Activated T-helper 1 cell treated with anti-CD3 and anti-CD28 coated beads, Interleukin-12 subunit alpha, Interleukin-12 subunit beta, Interleukin-2, Interleukin-4 antibody, amounts not matched to agents 30 ng/mL and 10 ng/mL and 1 ng/mL, durations not matched to agents 14 hours and 24 hours and 36 hours (primary cell): ENCODE measurements at regions not wholly inside any gene's neighbourhood (a gene's known extent, or its start where the extent isn't known, plus 50 kb on each side); places are given as distances from the start of the nearest gene placed in this dataset.
"Not testable (repeated sequence)": the region's sequence is repeated elsewhere in the genome, so short reads cannot be mapped to it uniquely, and the experiment has no call there.

Experiments used
- DNase-seq: peaks from one replicate; pipeline ENCODE4 v3.0.0; 2021; ENCODE audit warnings: low spot score
- H3K27ac Mint-ChIP-seq: one replicate; pipeline ENCODE4 v1.8.0; 2021; ENCODE audit warnings: mild to moderate bottlenecking, mixed read lengths
- H3K27me3 Mint-ChIP-seq: one replicate; pipeline ENCODE4 v1.8.0; 2022; ENCODE audit warnings: mild to moderate bottlenecking, moderate library complexity, mixed read lengths; ENCODE audit not compliant: insufficient read depth
- H3K36me3 Mint-ChIP-seq: one replicate; pipeline ENCODE4 v1.8.0; 2021; ENCODE audit warnings: low read depth, mixed read lengths
- H3K4me1 Mint-ChIP-seq: one replicate; pipeline ENCODE4 v1.8.0; 2021; ENCODE audit warnings: low read depth, mixed read lengths
- H3K4me3 Mint-ChIP-seq: one replicate; pipeline ENCODE4 v1.8.0; 2021; ENCODE audit warnings: mild to moderate bottlenecking, moderate library complexity, mixed read lengths
- H3K9me3 Mint-ChIP-seq: one replicate; pipeline ENCODE4 v1.8.0; 2021; ENCODE audit warnings: mixed read lengths
- intact Hi-C: fragments of 100-400 bp; cut with micrococcal nuclease; formaldehyde crosslinking; loops from one replicate; pipeline ENCODE4 v1.15.1; 2024

DNA sequence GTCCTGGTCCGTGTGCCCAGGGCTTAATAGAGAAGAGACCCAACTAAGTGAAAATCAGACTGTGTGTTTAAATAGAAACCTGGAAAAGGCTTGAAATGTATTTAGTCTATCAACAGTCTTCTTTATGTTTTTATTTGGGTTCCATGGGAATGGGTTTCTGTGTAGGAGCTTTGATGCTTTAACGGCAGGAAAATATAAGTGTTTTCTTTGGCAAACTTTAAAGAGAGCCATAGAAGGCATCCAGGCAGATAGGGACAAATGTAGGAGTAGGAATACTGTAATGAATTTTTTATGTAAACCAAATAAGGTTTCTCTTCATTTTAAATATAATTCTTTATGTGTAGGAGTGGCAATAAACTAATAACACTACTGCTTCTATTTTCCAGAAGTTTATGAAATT lies 989.0 kb downstream of the GATA3 start:
- Mint-ChIP-seq H3K4me3 (no peak overlapping the region), H3K27me3 (no peaks in the 10 kb centered on the region), H3K9me3 (peaks cover 5% of the 10 kb centered on the region), H3K4me1 (no peaks in the 10 kb centered on the region), H3K27ac (no peak overlapping the region), H3K36me3 (no peaks in the 10 kb centered on the region)
- no peak for DNase-seq
- intact Hi-C loops, result no loop called here

DNA sequence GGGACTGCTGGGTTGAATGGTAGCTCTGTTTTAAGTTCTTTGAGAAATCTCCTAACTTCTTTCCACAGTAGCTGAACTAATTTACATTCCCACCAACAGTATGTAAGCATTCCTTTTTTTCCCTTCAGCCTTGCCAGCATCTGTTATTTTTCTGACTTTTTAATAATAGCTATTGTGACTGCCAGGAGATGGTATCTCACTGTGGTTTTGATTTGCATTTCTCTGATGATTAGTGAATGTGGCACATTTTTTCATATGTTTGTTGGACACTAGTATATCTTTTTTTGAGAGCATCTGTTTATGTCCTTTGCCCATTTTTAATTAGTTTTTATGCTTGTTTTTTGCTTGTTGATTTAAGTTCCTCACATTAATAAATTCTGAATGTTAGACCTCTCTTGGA lies 990.8 kb downstream of the GATA3 start:
- peaks cover 5% of the 10 kb centered on the region for H3K9me3 Mint-ChIP-seq
- H3K27me3 Mint-ChIP-seq, result no peaks in the 10 kb centered on the region
- no peak for DNase-seq
- intact Hi-C loops, result no loop called here
- H3K4me1 Mint-ChIP-seq, result no peaks in the 10 kb centered on the region
- H3K4me3 Mint-ChIP-seq, result no peak overlapping the region
- H3K27ac Mint-ChIP-seq, result no peak overlapping the region
- H3K36me3 Mint-ChIP-seq, result no peaks in the 10 kb centered on the region

GRCh38 chr10:9051328-9051974 lies 997.0 kb downstream of the GATA3 start:
- no peak overlapping the region for H3K27ac Mint-ChIP-seq
- intact Hi-C loops, result no loop called here

GRCh38 chr10:9052767-9053166 lies 998.3 kb downstream of the GATA3 start:
- Mint-ChIP-seq H3K27ac (no peak overlapping the region), H3K4me3 (no peak overlapping the region), H3K9me3 (peaks cover 4% of the 10 kb centered on the region), H3K4me1 (no peaks in the 10 kb centered on the region), H3K27me3 (no peaks in the 10 kb centered on the region), H3K36me3 (no peaks in the 10 kb centered on the region)
- no peak for DNase-seq
- intact Hi-C loops, result no loop called here

More at GRCh38 chr10:9051328-9051974, 997.0 kb downstream of the GATA3 start:
- H3K4me1 Mint-ChIP-seq, result no peaks in the 10 kb centered on the region
- H3K4me3 Mint-ChIP-seq, result no peak overlapping the region
- H3K27me3 Mint-ChIP-seq, result no peaks in the 10 kb centered on the region
- no peak for DNase-seq
- no peaks in the 10 kb centered on the region for H3K36me3 Mint-ChIP-seq
- peaks cover 4% of the 10 kb centered on the region for H3K9me3 Mint-ChIP-seq

DNA sequence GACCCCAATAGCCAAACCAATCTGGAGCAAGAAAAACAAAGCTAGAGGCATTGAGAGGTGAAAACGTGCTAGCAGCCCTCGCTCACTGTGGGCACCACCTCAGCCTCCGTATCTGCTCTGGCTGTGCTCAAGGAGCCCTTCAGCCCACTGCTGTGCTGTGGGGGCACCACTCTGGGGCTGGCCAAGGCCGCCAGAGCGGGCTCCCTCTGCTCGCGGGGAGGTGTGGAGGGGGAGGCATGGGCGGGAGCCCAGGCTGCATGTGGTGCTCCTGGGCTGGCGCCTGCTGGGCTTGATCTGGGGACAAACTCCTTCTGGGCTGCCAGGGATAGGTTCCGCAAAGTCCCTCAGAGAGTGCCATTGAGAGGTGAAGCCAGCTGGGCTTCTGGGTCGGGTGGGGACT lies 1002.0 kb downstream of the GATA3 start:
- Mint-ChIP-seq H3K36me3 (no peaks in the 10 kb centered on the region), H3K9me3 (peaks cover 4% of the 10 kb centered on the region), H3K4me1 (no peaks in the 10 kb centered on the region), H3K27ac (no peak overlapping the region), H3K4me3 (no peak overlapping the region), H3K27me3 (no peaks in the 10 kb centered on the region)
- DNase-seq, result no peak
- intact Hi-C loops, result no loop called here

DNA sequence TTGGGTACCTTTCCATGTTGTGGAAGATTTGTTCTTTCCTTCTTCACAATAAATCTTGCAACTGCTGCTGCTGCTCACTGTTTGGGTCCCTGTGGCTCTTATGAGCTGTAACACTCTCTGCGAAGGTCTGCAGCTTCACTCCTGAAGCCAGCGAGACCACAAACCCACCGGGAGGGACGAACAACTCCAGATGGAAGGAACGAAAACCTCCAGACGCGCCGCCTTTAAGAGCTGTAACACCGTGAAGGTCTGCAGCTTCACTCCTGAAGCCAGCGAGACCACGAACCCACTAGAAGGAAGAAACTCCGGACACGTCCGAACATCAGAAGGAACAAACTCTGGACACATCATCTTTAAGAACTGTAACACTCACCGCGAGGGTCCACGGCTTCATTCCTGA lies 1002.8 kb downstream of the GATA3 start:
- intact Hi-C loops, DNase-seq, H3K9me3 Mint-ChIP-seq, H3K27me3 Mint-ChIP-seq, H3K36me3 Mint-ChIP-seq, H3K4me1 Mint-ChIP-seq, H3K4me3 Mint-ChIP-seq, H3K27ac Mint-ChIP-seq: not testable (repeated sequence)

- Mint-ChIP-seq H3K27me3 (peaks cover 4% of the 10 kb centered on the region), H3K27ac (no peak overlapping the region), H3K9me3 (peaks cover 4% of the 10 kb centered on the region), H3K4me3 (no peak overlapping the region), H3K4me1 (no peaks in the 10 kb centered on the region), H3K36me3 (no peaks in the 10 kb centered on the region)
- intact Hi-C loops, result no loop called here
- no peak for DNase-seq
These were observed 1005.8 kb downstream of the GATA3 start for GRCh38 chr10:9060314-9060713.

- intact Hi-C loops, result no loop called here
- H3K27me3 Mint-ChIP-seq, result peaks cover 4% of the 10 kb centered on the region
- H3K4me3 Mint-ChIP-seq, result no peak overlapping the region
- no peaks in the 10 kb centered on the region for H3K36me3 Mint-ChIP-seq
- no peak for DNase-seq
- no peaks in the 10 kb centered on the region for H3K9me3 Mint-ChIP-seq
- no peak overlapping the region for H3K27ac Mint-ChIP-seq
- no peaks in the 10 kb centered on the region for H3K4me1 Mint-ChIP-seq
These were observed 1007.4 kb downstream of the GATA3 start for GRCh38 chr10:9061871-9062270.

- DNase-seq, result no peak
- Mint-ChIP-seq H3K27ac (no peak overlapping the region), H3K27me3 (peaks cover 4% of the 10 kb centered on the region), H3K4me3 (no peak overlapping the region), H3K9me3 (no peaks in the 10 kb centered on the region), H3K36me3 (no peaks in the 10 kb centered on the region), H3K4me1 (no peaks in the 10 kb centered on the region)
- intact Hi-C loops, result no loop called here
These were observed 1011.7 kb downstream of the GATA3 start for GRCh38 chr10:9066152-9066551.

DNA sequence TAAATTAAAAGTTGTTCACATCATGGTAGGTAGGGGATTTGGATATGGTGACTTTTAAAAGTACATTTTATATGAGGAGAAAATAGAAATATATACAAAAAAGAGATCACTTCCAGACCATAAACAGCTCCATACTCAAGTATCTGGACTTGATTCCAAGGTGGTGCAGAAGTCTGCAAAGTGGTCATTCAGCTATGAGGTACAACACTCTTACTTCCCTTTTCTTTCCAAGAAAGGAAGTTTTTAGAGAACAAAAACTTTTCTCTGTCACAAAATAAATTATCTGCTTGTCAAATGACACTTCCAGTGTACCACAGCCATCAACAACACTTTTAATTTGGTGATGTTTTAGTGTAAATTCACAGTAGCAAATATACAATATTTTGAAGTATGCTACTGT lies 1013.5 kb downstream of the GATA3 start:
- no peak overlapping the region for H3K27ac Mint-ChIP-seq
- peaks cover 4% of the 10 kb centered on the region for H3K27me3 Mint-ChIP-seq
- H3K4me1 Mint-ChIP-seq, result no peaks in the 10 kb centered on the region
- no peak overlapping the region for H3K4me3 Mint-ChIP-seq
- intact Hi-C loops, result no loop called here
- no peaks in the 10 kb centered on the region for H3K9me3 Mint-ChIP-seq
- no peak for DNase-seq
- H3K36me3 Mint-ChIP-seq, result no peaks in the 10 kb centered on the region

- intact Hi-C loops, result no loop called here
- H3K27ac Mint-ChIP-seq, result no peak overlapping the region
- H3K27me3 Mint-ChIP-seq, result no peaks in the 10 kb centered on the region
- no peak for DNase-seq
- H3K4me3 Mint-ChIP-seq, result no peak overlapping the region
- no peaks in the 10 kb centered on the region for H3K9me3 Mint-ChIP-seq
- no peaks in the 10 kb centered on the region for H3K4me1 Mint-ChIP-seq
- H3K36me3 Mint-ChIP-seq, result no peaks in the 10 kb centered on the region
These were observed 1014.6 kb downstream of the GATA3 start for GRCh38 chr10:9069136-9069535.

DNA sequence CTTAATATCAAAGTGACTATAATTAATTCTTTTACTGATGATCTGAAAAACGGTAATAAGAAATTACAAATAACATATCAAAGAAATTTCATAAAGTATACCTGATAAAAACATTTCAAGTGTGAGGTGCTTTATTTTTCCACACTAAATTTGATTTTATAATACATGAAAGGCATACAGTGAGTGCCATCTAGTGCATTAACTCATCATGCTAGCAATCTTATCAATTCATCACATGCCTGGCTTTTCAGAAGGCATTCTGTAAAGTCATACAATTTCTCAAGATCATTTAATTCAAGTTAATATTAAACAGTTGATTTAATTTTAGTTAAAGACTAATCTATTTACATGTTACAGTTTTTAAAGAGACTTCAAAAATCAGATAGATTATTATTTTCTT lies 1020.9 kb downstream of the GATA3 start:
- Mint-ChIP-seq H3K27me3 (no peaks in the 10 kb centered on the region), H3K9me3 (no peaks in the 10 kb centered on the region), H3K4me3 (no peak overlapping the region), H3K27ac (no peak overlapping the region), H3K36me3 (no peaks in the 10 kb centered on the region), H3K4me1 (no peaks in the 10 kb centered on the region)
- intact Hi-C loops, result loop anchor here (10.0 kb wide), 2 partner anchors 229 to 1021 kb away; partner anchors contain the start of gene GATA3
- no peak for DNase-seq

- DNase-seq, result no peak
- no peaks in the 10 kb centered on the region for H3K36me3 Mint-ChIP-seq
- H3K27ac Mint-ChIP-seq, result no peak overlapping the region
- H3K4me3 Mint-ChIP-seq, result no peak overlapping the region
- no peaks in the 10 kb centered on the region for H3K9me3 Mint-ChIP-seq
- no peaks in the 10 kb centered on the region for H3K4me1 Mint-ChIP-seq
- intact Hi-C loops, result loop anchor here (10.0 kb wide), 2 partner anchors 229 to 1021 kb away; partner anchors contain the start of gene GATA3
- peaks cover under 1% of the 10 kb centered on the region for H3K27me3 Mint-ChIP-seq
These were observed 1021.6 kb downstream of the GATA3 start for GRCh38 chr10:9076066-9076465.

DNA sequence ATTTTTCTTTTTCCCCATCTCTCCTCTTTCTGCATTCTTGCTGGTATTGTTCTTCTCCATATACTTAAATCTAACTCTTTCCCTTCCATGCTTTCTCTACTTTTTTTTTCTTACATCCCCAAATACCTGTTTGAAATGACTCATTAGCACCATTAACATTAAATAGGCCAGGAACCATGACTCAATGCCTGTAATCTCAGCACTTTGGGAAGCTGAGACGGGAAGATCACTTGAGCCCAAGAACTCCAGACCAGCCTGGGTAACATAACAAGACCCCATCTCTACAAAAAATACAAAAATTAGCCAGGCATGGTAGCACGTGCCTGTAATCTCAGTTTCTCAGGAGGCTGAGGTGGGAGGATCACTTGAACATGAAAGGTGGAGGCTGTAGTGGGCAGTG lies 1026.8 kb downstream of the GATA3 start:
- intact Hi-C loops, result no loop called here
- Mint-ChIP-seq H3K9me3 (no peaks in the 10 kb centered on the region), H3K27me3 (peaks cover 6% of the 10 kb centered on the region), H3K36me3 (no peaks in the 10 kb centered on the region), H3K27ac (no peak overlapping the region), H3K4me1 (no peaks in the 10 kb centered on the region), H3K4me3 (no peak overlapping the region)
- DNase-seq, result no peak
